Middle frontal gyrus (tissue), 1 donor: ENCODE measurements at regions not wholly inside any gene's neighbourhood (a gene's known extent, or its start where the extent isn't known, plus 50 kb on each side); places are given as distances from the start of the nearest gene placed in this dataset.
"Not testable (repeated sequence)": the region's sequence is repeated elsewhere in the genome, so short reads cannot be mapped to it uniquely, and the experiment has no call there.

Source experiments
- DNase-seq: peaks from one replicate; pipeline ENCODE4 v3.0.0-alpha.2; 2015; ENCODE audit warnings: low spot score; ENCODE audit errors: extremely low spot score

- DNase-seq = no peak
Observed at GRCh38 chr2:22929998-22930397, 455.0 kb upstream of the KLHL29 start.

DNA sequence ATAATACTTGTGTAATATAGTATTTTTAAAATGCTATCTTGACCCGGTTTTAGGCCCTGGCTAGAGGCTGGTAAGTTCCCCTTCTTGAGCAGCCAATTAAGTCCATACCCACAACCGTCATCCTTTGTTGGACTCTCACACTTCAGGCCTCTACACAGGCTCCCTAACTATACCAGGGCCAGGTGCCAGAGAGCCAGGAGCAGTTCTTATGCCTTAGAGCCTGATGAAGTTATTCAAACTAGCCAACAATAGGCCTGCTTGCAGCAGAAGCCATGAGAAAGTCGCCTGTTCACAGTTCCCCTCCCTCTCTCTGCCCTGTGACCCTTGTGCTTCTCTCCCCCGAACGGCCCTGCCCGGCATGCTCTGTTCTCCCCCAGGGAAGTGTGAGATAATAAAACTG lies 454.2 kb upstream of the KLHL29 start:
- no peak for DNase-seq

GRCh38 chr2:22932288-22932687 lies 452.7 kb upstream of the KLHL29 start:
- DNase-seq = no peak

- DNase-seq = no peak
Observed at GRCh38 chr2:22934747-22935146, 450.2 kb upstream of the KLHL29 start.

DNA sequence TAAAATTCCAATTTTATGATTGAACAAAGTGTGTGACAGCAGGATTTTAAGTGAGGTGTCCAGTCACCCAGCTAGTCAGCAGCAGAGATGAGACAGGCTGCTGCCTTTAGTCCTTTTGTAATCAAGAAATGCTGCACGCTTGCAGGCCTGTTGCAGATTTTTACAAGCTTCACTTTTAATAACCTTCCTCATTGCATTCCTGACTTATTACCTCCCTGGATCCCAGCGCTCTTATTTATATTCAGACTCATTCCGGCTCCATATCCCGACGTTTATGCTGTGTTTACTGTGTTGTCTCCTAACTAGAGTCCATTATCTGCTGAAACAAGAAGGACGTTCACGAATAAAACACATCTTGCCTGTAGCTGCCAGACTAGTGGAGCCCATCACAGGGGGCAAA lies 442.5 kb upstream of the KLHL29 start:
- no peak for DNase-seq

GRCh38 chr2:22944143-22944542 lies 440.8 kb upstream of the KLHL29 start:
- no peak for DNase-seq

- DNase-seq = no peak
Observed at GRCh38 chr2:22946553-22946952, 438.4 kb upstream of the KLHL29 start.

DNA sequence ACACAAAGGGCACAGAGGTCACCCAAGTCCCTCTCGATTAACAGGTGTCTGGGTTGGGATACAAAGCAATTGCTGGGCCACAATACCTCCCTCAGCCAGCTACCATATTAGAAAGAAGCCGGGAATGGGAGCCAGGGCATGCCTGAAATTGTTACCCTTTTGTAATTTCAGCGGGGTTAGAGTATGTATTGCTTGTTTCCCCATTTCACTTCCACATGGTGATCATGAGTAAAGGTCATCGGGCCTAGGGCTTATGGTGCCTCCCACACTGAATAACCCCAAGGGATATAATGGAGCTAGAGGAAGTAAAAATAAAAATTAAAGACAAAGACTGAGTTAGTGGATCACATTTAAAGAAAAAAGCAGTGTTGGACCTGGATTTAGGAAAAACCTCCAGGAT lies 437.2 kb upstream of the KLHL29 start:
- DNase-seq = no peak

- no peak for DNase-seq
Observed at GRCh38 chr2:22950431-22950830, 434.5 kb upstream of the KLHL29 start.

DNA sequence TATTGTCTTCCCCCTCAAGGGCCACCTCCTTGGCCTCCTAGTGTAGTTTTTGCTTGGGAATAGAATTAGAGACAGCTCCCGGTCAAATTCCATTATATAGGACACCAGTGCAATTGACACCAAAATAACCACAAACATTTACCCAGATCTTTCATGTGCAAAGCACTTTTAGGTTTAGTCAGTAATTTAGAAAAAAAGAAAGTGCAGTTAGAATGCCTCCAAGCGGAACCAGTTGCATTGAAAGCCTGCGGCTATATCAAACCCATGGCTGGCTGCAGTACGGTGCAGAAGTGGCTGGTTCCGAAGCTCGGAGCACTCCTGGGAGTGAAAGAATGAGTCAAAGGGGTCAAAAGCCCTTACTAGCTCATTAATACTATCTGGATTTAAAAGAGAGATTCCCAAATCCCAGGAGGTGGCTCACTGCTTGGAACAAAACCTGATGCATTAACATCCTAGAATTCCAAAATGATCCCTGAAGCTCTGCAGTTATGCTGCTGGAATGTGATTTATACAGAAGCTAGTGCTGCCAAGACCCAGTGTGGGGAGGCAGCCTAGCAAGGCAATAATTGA lies 432.2 kb upstream of the KLHL29 start:
- DNase-seq = no peak

DNA sequence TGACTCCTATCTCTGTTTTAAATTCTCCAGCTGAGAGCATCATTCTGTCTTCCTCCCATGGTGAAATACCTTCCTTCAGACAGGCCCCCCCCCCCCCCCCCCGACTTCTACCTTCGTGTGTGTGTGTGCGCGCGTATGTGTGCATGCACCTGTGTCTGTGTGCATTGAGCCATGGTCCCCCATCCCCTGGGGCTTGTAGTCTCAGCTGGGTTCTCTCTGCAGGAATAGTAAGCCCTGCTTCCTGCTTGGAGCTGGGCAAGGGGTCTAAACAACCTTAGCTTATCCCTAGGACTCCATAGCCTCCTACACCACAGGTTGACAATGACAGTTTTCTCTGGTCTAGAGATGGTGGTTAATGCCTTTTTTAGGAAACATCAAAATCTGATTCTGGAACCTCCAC lies 427.5 kb upstream of the KLHL29 start:
- DNase-seq = no peak

GRCh38 chr2:22958308-22958707 lies 426.7 kb upstream of the KLHL29 start:
- no peak for DNase-seq

DNA sequence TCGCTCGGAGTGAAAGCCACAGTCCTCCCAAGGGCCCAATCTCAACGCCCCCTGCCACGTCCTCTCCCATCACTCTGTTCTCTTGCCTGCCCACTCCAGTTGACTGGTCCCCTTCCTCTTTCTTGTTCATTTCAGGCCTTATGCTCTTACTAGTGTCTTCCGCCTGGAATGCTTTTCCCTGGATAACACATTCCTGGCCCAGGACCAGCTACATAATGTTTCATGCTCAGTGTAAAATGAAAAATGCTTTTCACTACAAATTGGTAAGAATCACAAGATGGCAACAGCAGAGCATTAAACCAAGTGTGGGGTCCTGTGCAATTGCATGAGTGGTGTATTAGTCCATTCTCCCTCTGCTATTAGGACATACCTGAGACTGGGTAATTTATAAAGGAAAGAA lies 417.2 kb upstream of the KLHL29 start:
- DNase-seq = no peak

- no peak for DNase-seq
Observed at GRCh38 chr2:22970284-22970975, 414.5 kb upstream of the KLHL29 start.

DNA sequence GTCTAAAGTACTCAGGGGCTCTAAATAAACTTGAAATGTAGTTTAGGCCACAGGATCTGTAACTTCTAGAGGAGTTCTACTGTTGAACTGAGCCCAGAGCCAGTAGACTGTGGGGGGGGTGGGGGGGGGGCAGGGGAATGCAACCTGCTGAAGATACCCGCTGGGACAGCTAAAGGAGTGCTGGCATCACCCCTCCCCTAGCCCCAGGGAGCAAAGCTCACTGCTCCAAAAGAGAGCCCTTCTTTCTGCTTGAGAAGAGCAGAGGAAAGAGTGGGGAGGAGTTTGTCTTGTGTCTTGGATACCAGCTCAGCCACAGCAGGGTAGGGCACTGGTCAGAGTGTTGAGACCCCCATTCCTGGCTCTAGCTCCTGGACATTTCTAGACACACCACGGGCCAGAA lies 414.0 kb upstream of the KLHL29 start:
- no peak for DNase-seq

- DNase-seq = no peak
Observed at GRCh38 chr2:22981785-22982184, 403.2 kb upstream of the KLHL29 start.

- not testable (repeated sequence) for DNase-seq
Observed at GRCh38 chr2:22984152-22984551, 400.8 kb upstream of the KLHL29 start.

DNA sequence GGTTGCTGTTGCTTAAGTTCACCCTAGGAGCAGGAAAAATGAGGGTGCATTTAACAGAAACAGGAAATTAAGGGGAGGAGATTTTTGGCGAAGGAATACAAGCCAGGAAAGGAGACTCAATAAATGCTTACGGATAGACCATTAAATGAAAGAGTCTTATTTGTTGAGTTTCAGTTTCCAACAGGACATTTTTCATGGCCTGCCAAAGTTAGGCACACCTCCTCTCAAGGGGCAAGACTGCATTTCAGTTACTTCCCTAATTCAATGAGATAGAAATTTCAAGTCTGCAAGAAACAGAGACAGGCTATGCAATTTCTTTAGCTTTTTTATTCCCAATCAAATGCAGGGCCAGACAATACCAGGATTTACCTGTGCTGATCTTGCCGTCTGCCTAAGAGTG lies 394.7 kb upstream of the KLHL29 start:
- no peak for DNase-seq

DNA sequence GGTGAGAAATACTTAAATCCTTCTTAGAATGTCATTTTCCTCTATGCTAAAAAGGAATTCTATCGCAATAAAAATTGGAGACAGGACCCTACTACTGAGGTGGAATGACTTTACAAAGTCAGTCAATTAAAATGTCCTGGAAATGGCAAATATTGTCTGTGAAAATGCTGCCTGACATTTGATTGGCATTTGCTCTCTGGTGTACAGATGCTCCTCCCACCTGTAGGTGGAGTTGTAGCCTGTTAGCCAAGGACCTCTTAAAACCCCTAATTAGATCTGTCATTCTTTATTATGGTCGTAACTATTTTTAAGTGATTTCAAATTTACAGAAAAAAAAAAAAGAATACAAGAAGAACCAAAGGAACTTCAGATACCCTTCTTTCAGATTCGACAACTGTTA lies 393.1 kb upstream of the KLHL29 start:
- no peak for DNase-seq

- DNase-seq = no peak
Observed at GRCh38 chr2:22992441-22992840, 392.5 kb upstream of the KLHL29 start.

DNA sequence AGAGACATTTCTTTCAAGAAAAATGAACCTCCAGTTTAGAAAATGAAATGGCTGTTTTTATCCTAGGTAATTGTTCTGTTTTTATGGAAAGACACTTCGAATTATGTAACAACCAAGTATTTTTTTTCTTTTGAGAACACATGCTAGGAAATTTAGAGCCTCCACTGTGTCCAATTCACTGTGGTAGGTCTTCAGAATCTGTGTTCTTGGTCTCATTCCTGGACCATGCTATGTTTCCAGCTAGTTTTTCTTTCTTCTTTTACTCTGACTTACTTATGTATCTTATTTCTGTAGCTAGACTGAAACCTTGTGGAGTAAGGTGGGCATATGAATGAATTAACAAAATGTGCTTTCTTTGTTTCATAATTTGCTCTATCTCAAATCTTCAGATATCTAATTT lies 391.7 kb upstream of the KLHL29 start:
- no peak for DNase-seq

GRCh38 chr2:22995576-22995975 lies 389.4 kb upstream of the KLHL29 start:
- DNase-seq = no peak

DNA sequence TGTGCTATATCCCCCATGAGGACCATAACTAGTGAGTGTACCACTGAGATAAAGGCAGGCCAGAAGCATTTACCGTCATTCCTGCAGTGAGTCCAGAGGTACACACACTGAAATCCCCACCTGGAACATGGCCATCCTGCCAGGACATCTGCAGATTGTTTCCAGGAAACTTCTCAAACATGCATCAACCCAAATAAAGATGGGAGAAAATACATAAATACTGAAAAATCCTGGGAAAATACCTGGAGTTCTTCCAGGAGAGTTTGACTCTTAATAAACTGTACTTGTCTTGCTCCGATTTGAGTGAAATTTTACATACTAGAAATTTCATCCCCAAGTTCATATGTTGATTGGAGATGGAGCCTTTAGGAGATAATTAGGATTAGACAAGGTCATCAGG lies 388.1 kb upstream of the KLHL29 start:
- no peak for DNase-seq

- no peak for DNase-seq
Observed at GRCh38 chr2:22998359-22998758, 386.6 kb upstream of the KLHL29 start.
